ENCODE measurements at regions not wholly inside any gene's neighbourhood (a gene's known extent, or its start where the extent isn't known, plus 50 kb on each side); places are given as distances from the start of the nearest gene placed in this dataset.

DNA sequence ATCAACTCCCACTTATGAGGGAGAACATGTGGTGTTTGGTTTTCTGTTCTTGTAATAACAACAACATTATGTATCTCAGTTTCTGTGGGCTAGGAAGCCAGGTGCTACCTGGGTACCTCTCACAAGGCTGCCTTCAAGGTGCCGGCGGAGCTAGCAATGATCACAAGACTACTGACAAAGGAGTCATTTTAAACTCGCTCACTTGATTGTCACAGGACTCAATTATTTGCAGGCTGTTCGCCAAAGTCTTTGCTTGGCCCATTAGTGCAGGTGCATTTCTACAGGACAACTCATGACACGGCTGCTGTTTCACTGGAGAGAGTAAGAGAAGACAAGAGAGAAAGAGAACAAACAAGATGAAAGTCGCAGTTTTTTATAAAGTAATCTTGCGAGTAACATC, 1237.4 kb upstream of the TMPRSS15 start:
- H3K4me1 Mint-ChIP-seq: no peaks in the 10 kb centered on the region
- ATAC-seq (ENCODE audit: low read depth) (no peak), DNase-seq (ENCODE audit: low spot score in 2 of 2) (no peak)
- H3K4me3 Mint-ChIP-seq: no peak overlapping the region
- H3K27ac Mint-ChIP-seq: no peak overlapping the region
- H3K27me3 Mint-ChIP-seq: no peaks in the 10 kb centered on the region
- H3K9me3 Mint-ChIP-seq: no peaks in the 10 kb centered on the region
- no peaks in the 10 kb centered on the region for H3K36me3 Mint-ChIP-seq

DNA sequence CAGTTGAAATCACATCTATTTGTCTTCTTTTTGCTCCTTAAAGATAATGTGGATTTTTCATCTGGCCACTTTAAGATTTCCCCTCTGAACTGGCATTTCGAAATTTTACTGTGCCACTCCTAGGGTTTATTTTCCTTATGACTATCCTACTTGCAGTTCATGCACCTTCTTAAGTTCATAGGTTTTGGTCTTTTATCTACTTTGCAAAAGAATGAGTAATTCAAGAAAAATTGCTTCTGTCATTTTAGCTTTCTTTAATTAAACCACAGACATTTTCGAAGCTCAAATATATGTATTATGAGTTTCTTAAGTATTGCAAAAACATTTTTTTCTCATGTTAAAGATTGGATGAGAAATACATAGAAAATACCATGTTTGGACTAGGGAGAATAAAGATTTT, 1244.8 kb upstream of the TMPRSS15 start:
- no peaks in the 10 kb centered on the region for H3K27me3 Mint-ChIP-seq

DNA sequence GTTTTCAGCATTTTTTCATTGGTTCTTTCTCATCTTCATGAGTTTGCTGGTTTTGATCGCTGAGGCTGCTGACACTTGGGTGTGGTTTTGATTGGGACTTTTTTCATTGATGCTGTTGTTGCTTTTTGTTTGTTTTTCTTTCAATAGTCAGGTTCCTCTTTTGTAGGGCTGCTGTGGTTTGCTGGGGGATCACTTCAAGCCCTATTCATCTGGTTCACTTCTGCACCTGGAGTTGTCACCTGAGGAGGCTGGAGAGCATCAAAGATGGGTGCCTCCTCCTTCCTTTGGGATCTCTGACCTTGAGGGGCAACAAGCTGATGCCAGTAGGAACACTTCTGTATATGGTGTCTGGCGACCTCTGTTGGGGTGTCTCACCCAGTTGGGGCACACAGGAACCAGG, 1279.9 kb upstream of the TMPRSS15 start:
- Mint-ChIP-seq H3K27ac (no peak overlapping the region), H3K36me3 (no peaks in the 10 kb centered on the region), H3K4me3 (no peak overlapping the region), H3K9me3 (peaks cover 7% of the 10 kb centered on the region), H3K27me3 (no peaks in the 10 kb centered on the region), H3K4me1 (no peaks in the 10 kb centered on the region)
- no peak for ATAC-seq (ENCODE audit: low read depth)
- no peak for DNase-seq (ENCODE audit: low spot score in 2 of 2)

More for the DNA sequence above, 1244.8 kb upstream of the TMPRSS15 start:
- Mint-ChIP-seq H3K9me3 (peaks cover 2% of the 10 kb centered on the region), H3K36me3 (no peaks in the 10 kb centered on the region), H3K4me3 (no peak overlapping the region), H3K27ac (no peak overlapping the region), H3K4me1 (no peaks in the 10 kb centered on the region)
- ATAC-seq (ENCODE audit: low read depth) (no peak), DNase-seq (ENCODE audit: low spot score in 2 of 2) (no peak)

DNA sequence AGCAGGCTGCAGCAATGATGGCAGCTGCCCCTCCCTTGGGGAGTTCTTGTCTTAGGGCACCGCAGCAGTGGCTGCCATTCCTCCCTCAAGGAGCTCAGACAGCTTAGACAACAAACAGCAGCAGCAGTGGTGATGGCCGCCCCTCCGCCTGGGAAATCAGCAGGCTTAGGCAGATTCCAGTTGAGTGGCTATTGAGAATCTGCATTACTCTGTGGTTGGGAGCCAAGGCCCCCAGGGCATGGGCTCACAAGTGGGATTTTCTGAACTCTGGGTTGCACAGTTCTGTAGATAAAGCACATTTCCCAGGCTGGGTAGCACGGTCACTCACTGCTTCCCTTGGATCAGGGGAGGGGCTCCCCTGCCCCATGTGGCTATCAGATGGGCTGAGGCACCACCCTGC, 1280.7 kb upstream of the TMPRSS15 start:
- ATAC-seq (ENCODE audit: low read depth) (no peak), DNase-seq (ENCODE audit: low spot score in 2 of 2) (no peak)
- Mint-ChIP-seq H3K4me3 (no peak overlapping the region), H3K27ac (no peak overlapping the region), H3K9me3 (peaks cover 4% of the 10 kb centered on the region), H3K27me3 (no peaks in the 10 kb centered on the region), H3K4me1 (no peaks in the 10 kb centered on the region), H3K36me3 (no peaks in the 10 kb centered on the region)

DNA sequence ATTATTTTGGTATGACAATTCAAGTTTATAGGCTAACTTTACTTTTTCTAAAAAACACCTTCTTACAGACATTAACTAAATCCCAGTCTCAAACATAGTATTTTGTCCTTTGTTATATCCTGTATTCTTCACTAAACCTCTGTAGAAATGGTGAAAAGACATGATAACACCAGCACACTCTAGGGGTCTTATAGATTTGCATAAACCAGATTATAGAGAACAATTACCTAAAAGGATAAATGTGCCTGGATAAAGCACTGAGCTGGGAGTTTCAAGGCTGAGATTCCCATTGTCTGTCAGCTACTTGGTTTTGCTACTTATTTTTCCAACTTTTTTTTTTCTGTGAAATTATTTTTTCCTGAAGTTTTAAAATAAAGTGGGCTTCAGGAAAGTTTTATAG, 1288.6 kb upstream of the TMPRSS15 start:
- no peak overlapping the region for H3K4me3 Mint-ChIP-seq
- H3K36me3 Mint-ChIP-seq: no peaks in the 10 kb centered on the region
- H3K27me3 Mint-ChIP-seq: no peaks in the 10 kb centered on the region
- ATAC-seq (ENCODE audit: low read depth) (no peak), DNase-seq (ENCODE audit: low spot score in 2 of 2) (no peak)
- no peaks in the 10 kb centered on the region for H3K4me1 Mint-ChIP-seq
- H3K9me3 Mint-ChIP-seq: peaks cover 2% of the 10 kb centered on the region
- no peak overlapping the region for H3K27ac Mint-ChIP-seq

DNA sequence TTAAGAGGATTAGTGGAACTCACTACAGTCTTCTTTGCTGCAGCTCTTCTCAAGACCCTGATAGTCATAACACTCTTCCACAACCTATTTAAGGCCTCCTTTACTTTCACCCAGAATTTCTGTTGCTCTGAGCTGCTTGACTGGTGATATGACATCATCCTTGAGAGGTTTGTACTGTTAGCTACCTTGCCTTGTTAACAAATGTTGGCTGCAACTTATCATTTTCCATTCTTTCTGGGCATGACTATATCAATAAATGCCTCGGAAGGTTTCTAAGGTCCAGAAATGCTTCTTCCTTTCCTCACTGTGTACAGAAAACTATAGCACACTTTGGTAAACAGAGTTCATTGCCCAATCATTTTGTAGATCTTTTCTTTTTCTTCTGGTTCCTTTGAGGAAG, 1292.2 kb upstream of the TMPRSS15 start:
- no peak overlapping the region for H3K27ac Mint-ChIP-seq
- H3K4me1 Mint-ChIP-seq: no peaks in the 10 kb centered on the region
- no peak overlapping the region for H3K4me3 Mint-ChIP-seq
- no peak for ATAC-seq (ENCODE audit: low read depth)
- no peaks in the 10 kb centered on the region for H3K36me3 Mint-ChIP-seq
- DNase-seq (ENCODE audit: low spot score in 2 of 2): no peak
- H3K27me3 Mint-ChIP-seq: no peaks in the 10 kb centered on the region
- peaks cover 2% of the 10 kb centered on the region for H3K9me3 Mint-ChIP-seq

DNA sequence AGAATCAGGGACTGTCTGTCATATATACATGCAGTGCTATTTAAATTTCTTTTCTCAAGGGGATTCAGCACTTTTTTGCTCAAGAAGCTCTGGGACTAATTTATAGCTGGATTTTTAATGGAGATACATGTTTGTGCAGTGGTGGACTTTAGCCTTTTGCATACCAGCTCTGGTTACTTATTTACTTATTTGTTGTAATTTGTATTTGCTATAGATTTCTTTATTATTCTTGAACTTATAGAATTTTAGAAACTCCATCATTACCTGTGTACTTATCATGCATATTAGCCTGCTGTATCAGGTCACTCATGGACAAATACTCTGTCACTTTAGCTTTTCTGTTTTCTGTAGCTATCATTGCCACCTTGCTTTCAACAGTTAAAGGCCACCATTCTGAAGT, 1296.9 kb upstream of the TMPRSS15 start:
- Mint-ChIP-seq H3K36me3 (no peaks in the 10 kb centered on the region), H3K9me3 (peaks cover 3% of the 10 kb centered on the region), H3K4me3 (no peak overlapping the region), H3K27me3 (no peaks in the 10 kb centered on the region), H3K27ac (no peak overlapping the region), H3K4me1 (no peaks in the 10 kb centered on the region)
- DNase-seq (ENCODE audit: low spot score in 2 of 2): no peak
- no peak for ATAC-seq (ENCODE audit: low read depth)

DNA sequence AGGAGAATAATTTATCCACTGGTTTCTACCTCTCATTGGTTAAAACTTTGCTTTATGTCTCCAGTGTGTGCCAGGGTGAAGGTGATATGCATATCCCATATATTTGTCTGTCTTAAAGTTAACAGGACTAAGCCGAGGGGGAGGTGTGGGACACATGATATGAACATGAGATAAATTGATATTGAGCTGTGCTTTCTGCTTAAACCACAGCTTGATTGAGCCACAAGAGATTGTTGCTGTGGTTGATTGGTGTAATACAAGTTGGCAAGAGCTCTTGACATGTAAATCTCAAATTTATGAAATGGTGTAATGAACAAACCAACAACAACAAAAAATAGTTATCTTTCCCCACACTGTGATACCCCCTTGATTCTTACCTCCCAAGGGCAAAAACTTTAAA, 1295.5 kb upstream of the NCAM2 start:
- no peak for DNase-seq (ENCODE audit: low spot score in 2 of 2)
- Mint-ChIP-seq H3K27ac (no peak overlapping the region), H3K4me3 (no peak overlapping the region), H3K9me3 (peaks cover 10% of the 10 kb centered on the region), H3K27me3 (no peaks in the 10 kb centered on the region), H3K36me3 (no peaks in the 10 kb centered on the region), H3K4me1 (no peaks in the 10 kb centered on the region)
- ATAC-seq (ENCODE audit: low read depth): no peak

DNA sequence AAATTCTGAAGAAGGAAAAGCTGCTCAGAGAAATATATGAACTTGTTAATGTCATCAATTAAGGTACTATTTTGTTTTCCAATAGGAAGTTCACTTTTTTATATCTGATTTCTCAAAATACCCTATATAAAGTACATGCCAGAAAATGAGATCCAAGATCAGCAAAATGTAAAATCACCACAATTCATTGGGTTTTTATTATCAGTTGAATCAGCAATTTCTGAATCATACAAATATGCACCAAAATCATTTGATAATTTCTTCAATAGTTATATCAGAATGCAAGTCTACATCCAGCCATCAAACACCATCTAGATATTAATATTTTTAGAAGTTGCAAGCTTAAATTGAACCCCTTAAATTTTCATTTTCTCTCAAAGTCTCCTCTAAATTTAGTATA, 1293.4 kb upstream of the NCAM2 start:
- no peak for ATAC-seq (ENCODE audit: low read depth)
- peaks cover 10% of the 10 kb centered on the region for H3K9me3 Mint-ChIP-seq
- H3K27me3 Mint-ChIP-seq: no peaks in the 10 kb centered on the region
- no peaks in the 10 kb centered on the region for H3K4me1 Mint-ChIP-seq
- H3K4me3 Mint-ChIP-seq: no peak overlapping the region
- H3K27ac Mint-ChIP-seq: no peak overlapping the region
- no peaks in the 10 kb centered on the region for H3K36me3 Mint-ChIP-seq
- no peak for DNase-seq (ENCODE audit: low spot score in 2 of 2)

DNA sequence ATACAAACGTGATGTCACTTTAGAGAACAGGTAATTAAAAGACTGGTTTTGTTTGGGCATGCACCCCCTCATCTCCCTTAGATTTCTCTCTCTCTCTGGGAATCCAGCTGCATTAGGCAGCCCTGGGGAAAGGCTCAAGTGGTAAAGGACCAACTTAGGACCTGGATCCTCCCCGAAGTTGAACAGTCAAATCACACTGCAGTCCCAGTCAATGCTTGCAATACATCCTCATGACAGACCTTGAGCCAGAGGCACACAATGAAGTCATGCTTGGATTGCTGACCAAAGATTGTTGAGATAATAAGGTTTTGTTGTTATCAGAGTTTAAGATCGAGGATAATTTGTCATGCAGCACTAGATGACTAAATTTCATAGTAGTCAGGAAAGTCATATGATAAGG, 1285.8 kb upstream of the NCAM2 start:
- Mint-ChIP-seq H3K9me3 (peaks cover 6% of the 10 kb centered on the region), H3K36me3 (no peaks in the 10 kb centered on the region), H3K4me1 (no peaks in the 10 kb centered on the region), H3K4me3 (no peak overlapping the region), H3K27me3 (no peaks in the 10 kb centered on the region), H3K27ac (no peak overlapping the region)
- no peak for DNase-seq (ENCODE audit: low spot score in 2 of 2)
- no peak for ATAC-seq (ENCODE audit: low read depth)

DNA sequence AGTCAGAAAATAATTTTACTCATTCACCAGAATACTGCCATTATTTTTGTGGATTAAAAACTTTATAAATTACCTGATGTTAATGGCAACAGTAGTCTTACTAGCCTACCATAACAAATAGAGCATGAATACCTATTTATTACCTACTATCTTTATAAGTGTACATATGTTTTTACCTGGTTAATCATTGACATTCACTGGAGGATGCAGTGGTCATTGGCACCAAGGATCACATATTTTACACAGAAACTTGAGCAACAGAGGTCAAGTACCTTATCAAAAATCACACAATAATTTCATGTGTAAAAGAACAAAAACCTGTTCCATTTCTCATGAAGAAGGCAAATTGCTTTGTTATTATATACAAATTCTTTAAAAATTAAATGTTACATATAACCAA, 1284.9 kb upstream of the NCAM2 start:
- no peaks in the 10 kb centered on the region for H3K4me1 Mint-ChIP-seq
- H3K27ac Mint-ChIP-seq: no peak overlapping the region
- H3K36me3 Mint-ChIP-seq: no peaks in the 10 kb centered on the region
- ATAC-seq (ENCODE audit: low read depth) (no peak), DNase-seq (ENCODE audit: low spot score in 2 of 2) (no peak)
- no peaks in the 10 kb centered on the region for H3K27me3 Mint-ChIP-seq
- H3K9me3 Mint-ChIP-seq: peaks cover 6% of the 10 kb centered on the region
- H3K4me3 Mint-ChIP-seq: no peak overlapping the region

DNA sequence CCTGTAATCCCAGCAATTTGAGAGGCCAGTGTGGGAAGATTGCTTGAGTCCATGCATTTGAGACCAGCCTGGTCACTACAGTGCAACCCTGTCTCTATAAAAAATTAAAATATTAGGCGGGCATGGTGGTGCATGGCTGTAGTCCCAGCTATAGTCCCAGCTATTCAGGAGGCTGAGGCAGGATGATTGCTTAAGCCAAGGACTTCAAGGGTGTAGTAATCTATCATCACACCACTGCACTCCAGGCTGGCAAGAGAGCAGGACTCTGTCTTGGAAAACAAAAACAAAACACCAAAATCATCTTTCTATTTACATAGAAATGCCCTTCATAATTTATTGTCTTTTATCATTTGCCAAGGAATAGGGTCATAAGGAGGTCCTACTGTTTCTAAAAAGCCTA, 1274.1 kb upstream of the NCAM2 start:
- H3K4me3 Mint-ChIP-seq: no peak overlapping the region
- H3K27ac Mint-ChIP-seq: no peak overlapping the region
- H3K4me1 Mint-ChIP-seq: no peaks in the 10 kb centered on the region
- H3K9me3 Mint-ChIP-seq: no peaks in the 10 kb centered on the region
- no peaks in the 10 kb centered on the region for H3K36me3 Mint-ChIP-seq
- H3K27me3 Mint-ChIP-seq: no peaks in the 10 kb centered on the region
- DNase-seq (ENCODE audit: low spot score in 2 of 2) (no peak), ATAC-seq (ENCODE audit: low read depth) (no peak)

DNA sequence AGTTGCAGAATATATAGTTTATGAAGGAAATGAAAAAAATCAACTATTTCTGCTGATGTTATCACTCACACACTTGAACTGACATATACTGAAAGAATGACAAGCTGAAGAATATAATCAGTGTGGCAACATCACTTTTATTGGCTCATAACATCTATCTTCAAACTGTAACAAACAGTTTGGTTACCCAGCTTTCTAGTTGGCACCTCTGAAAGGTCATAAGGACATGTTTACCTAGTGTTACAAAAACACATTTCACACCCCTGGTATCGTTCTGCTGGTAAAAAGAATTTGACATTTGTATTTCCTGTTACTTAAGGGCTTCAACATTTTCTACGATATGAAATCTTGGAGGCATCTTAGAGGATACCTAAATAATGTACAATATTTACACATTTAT, 1267.0 kb upstream of the NCAM2 start:
- Mint-ChIP-seq H3K4me1 (no peaks in the 10 kb centered on the region), H3K27ac (no peak overlapping the region), H3K9me3 (peaks cover 2% of the 10 kb centered on the region), H3K4me3 (no peak overlapping the region), H3K36me3 (no peaks in the 10 kb centered on the region), H3K27me3 (no peaks in the 10 kb centered on the region)
- no peak for DNase-seq (ENCODE audit: low spot score in 2 of 2)
- ATAC-seq (ENCODE audit: low read depth): no peak

DNA sequence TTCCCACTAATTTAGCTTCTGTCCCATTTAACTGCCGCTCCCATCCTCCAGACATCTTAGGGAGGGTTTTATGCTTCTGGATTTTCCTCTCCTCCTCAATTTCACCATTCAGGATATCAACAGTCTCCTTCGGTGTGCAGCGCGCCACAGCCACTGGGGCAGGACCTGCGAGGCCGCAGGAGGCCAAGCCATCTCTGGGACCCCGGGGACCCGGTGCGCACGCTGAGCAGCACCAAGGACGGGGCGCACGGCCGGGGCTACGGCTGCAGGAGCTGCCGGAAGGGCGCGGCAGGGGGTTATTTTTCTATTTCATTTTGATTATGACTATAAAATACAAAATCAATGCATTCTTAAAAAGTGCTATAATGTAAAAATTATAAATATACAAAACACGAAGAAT, 1238.4 kb upstream of the NCAM2 start:
- ATAC-seq (ENCODE audit: low read depth): no peak

DNA sequence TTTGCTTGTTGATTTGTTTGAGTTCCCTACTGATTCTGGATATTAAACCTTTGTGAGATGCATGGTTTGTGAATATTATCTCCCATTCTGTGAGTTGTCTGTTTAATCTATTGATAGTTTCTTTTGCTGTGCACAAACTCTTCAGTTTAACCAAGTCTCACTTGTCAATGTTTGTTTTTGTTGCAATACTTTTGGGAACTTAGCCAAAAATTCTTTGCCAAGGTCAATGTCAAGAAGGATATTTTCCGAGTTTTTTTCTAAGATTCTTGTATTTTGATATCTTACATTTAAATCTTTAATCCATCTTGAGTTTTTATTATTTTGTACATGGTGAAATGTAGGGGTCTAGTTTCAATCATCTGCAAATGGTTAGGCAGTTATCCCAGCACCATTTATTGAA, 1230.7 kb upstream of the NCAM2 start:
- no peak overlapping the region for H3K4me3 Mint-ChIP-seq
- DNase-seq (ENCODE audit: low spot score in 2 of 2) (no peak), ATAC-seq (ENCODE audit: low read depth) (no peak)
- peaks cover 3% of the 10 kb centered on the region for H3K9me3 Mint-ChIP-seq
- H3K36me3 Mint-ChIP-seq: no peaks in the 10 kb centered on the region
- no peak overlapping the region for H3K27ac Mint-ChIP-seq
- H3K27me3 Mint-ChIP-seq: no peaks in the 10 kb centered on the region
- no peaks in the 10 kb centered on the region for H3K4me1 Mint-ChIP-seq

More for the DNA sequence above, 1238.4 kb upstream of the NCAM2 start:
- Mint-ChIP-seq H3K4me1 (no peaks in the 10 kb centered on the region), H3K27ac (no peak overlapping the region), H3K27me3 (no peaks in the 10 kb centered on the region), H3K9me3 (peaks cover 5% of the 10 kb centered on the region), H3K36me3 (no peaks in the 10 kb centered on the region), H3K4me3 (no peak overlapping the region)
- DNase-seq (ENCODE audit: low spot score in 2 of 2): no peak

DNA sequence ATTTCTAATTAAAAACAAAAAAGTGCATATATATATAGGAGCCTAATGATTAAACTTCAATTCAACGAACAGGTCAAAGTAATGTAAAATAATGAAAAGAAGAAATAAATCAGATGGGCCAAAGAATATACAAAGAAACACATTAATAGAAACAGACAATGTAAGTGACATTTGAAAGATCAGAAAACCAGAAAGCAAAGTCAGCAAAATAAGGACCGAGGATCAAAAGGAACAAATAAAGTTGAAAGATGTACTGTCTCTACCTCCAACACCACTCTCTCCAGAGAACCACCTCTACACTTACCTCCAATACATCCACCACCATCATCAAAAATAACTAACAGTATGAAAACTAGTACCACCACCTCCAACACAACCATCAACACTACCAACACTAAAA, 1226.3 kb upstream of the NCAM2 start:
- H3K27me3 Mint-ChIP-seq: no peaks in the 10 kb centered on the region
- no peak overlapping the region for H3K4me3 Mint-ChIP-seq
- H3K27ac Mint-ChIP-seq: no peak overlapping the region
- peaks cover 2% of the 10 kb centered on the region for H3K9me3 Mint-ChIP-seq
- no peak for DNase-seq (ENCODE audit: low spot score in 2 of 2)
- no peak for ATAC-seq (ENCODE audit: low read depth)
- H3K4me1 Mint-ChIP-seq: no peaks in the 10 kb centered on the region
- no peaks in the 10 kb centered on the region for H3K36me3 Mint-ChIP-seq
